Activated naive CD4-positive, alpha-beta T cell treated with anti-CD3 and anti-CD28 coated beads for 36 hours (primary cell): ENCODE measurements at regions not wholly inside any gene's neighbourhood (a gene's known extent, or its start where the extent isn't known, plus 50 kb on each side); places are given as distances from the start of the nearest gene placed in this dataset.

Source experiments
- CTCF ChIA-PET: fragments of 350-600 bp; sonication (Branson Sonifier 250); formaldehyde crosslinking; loops from one replicate; lab custom pipeline; 2021; ENCODE audit warnings: antibody characterized with exemption; lab: Charles Lee
- DNase-seq: peaks from one replicate; pipeline ENCODE4 v3.0.0-alpha.2; 2020
- H3K27ac Mint-ChIP-seq: one replicate; pipeline ENCODE4 v1.8.0; 2021; ENCODE audit warnings: mild to moderate bottlenecking, mixed read lengths
- H3K27me3 Mint-ChIP-seq: one replicate; pipeline ENCODE4 v1.8.0; 2021; ENCODE audit warnings: low read depth, mixed read lengths
- H3K36me3 Mint-ChIP-seq: one replicate; pipeline ENCODE4 v1.8.0; 2021; ENCODE audit warnings: low read depth, mixed read lengths
- H3K4me1 Mint-ChIP-seq: one replicate; pipeline ENCODE4 v1.8.0; 2021; ENCODE audit warnings: low read depth, mixed read lengths
- H3K4me3 Mint-ChIP-seq: one replicate; pipeline ENCODE4 v1.8.0; 2021; ENCODE audit warnings: mild to moderate bottlenecking, moderate library complexity, mixed read lengths
- H3K9me3 Mint-ChIP-seq: one replicate; pipeline ENCODE4 v1.8.0; 2021; ENCODE audit warnings: mixed read lengths
- intact Hi-C: fragments of 100-400 bp; cut with micrococcal nuclease; formaldehyde crosslinking; loops from one replicate; pipeline ENCODE4 v1.15.1; 2023

DNA sequence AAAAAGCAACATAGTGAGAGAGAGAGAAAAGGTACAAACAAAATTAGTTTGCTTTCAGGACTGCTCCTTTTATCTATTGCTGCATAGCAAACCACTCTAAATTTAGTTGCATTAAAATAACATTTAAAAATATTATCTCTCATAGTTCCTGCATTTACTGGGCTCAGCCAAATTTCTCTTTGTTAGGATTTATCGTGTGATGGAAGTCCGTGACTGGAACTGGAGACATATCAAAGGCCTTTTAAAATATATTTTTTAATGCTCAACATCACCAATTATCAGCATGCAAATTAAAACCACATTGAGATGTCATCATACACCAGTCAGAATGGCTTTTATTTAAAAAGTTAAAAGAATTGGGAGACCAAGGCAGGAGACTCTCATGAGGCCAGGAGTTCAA lies 107.6 kb upstream of the SYT1 start:
- intact Hi-C loops: loop anchor here (10.0 kb wide), 1 partner anchor 828 kb away; no protein-coding TSS in a partner anchor
- H3K4me3 Mint-ChIP-seq: no peak overlapping the region
- no peaks in the 10 kb centered on the region for H3K27me3 Mint-ChIP-seq
- H3K36me3 Mint-ChIP-seq: no peaks in the 10 kb centered on the region
- CTCF ChIA-PET: no interaction called here
- no peak for DNase-seq
- H3K4me1 Mint-ChIP-seq: no peaks in the 10 kb centered on the region
- H3K27ac Mint-ChIP-seq: no peak overlapping the region
- peaks cover 9% of the 10 kb centered on the region for H3K9me3 Mint-ChIP-seq

DNA sequence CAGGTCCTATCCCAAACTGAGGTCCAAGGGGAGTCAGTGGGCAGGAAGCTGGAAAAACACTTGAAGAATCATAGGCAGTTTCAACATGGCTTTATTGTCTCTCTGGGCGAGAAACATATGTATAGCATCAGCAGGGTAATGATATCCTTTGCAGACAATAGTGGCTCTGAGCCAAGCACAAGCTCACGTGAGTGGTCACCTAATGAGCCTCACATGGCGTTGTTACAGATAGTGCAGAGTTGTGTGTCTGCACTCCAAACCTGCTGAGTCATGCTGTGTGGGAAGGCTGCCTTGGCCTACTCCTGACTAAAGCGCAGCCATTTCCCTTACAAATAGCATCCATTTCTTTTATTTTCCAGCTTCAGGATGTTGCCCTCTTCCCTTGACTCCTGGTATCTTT lies 105.2 kb upstream of the SYT1 start:
- peaks cover 11% of the 10 kb centered on the region for H3K9me3 Mint-ChIP-seq
- no peak overlapping the region for H3K27ac Mint-ChIP-seq
- CTCF ChIA-PET: no interaction called here
- H3K27me3 Mint-ChIP-seq: no peaks in the 10 kb centered on the region
- intact Hi-C loops: loop anchor here (10.0 kb wide), 1 partner anchor 825 kb away; no protein-coding TSS in a partner anchor
- no peak overlapping the region for H3K4me3 Mint-ChIP-seq
- H3K4me1 Mint-ChIP-seq: no peaks in the 10 kb centered on the region
- no peak for DNase-seq
- no peaks in the 10 kb centered on the region for H3K36me3 Mint-ChIP-seq

DNA sequence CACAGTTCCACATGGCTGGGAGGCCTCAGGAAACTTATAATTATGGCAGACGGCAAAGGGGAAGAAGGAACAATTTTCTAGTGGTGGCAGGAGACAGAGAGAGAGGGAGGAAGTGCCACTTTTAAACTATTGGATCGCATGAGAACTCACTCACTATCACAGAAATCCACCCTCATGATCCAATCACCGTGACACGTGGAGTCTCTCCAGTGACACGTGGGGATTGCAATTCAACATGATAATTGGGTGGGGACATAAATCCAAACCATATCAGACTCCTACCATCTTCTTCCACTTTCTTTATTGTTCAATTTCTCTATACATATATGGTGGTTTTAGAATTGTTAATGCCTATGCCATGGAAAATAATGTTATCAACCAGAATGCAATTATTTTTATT lies 103.7 kb upstream of the SYT1 start:
- no peaks in the 10 kb centered on the region for H3K36me3 Mint-ChIP-seq
- no peaks in the 10 kb centered on the region for H3K27me3 Mint-ChIP-seq
- no peak overlapping the region for H3K27ac Mint-ChIP-seq
- no peaks in the 10 kb centered on the region for H3K4me1 Mint-ChIP-seq
- intact Hi-C loops: no loop called here
- no peak overlapping the region for H3K4me3 Mint-ChIP-seq
- CTCF ChIA-PET: no interaction called here
- H3K9me3 Mint-ChIP-seq: peaks cover 11% of the 10 kb centered on the region
- no peak for DNase-seq

DNA sequence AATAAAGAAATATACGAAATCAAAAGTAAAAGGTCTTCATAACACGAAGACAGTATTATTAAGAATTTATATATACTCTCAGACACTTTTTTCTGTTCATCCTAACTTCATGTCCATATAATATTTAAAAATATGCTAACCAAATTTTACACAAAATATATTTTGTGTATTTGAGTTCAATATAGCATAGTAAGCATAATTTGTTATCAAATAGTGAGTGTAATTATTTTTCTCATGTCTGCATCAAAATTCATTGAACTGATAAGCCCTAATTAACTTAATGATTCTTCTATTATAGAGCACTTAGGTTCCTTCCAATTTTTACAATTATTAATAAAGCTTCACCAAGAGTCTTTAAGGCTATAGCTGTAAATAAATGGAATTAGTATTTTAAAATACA lies 99.7 kb upstream of the SYT1 start:
- Mint-ChIP-seq H3K4me3 (no peak overlapping the region), H3K4me1 (no peaks in the 10 kb centered on the region), H3K36me3 (no peaks in the 10 kb centered on the region), H3K27me3 (no peaks in the 10 kb centered on the region), H3K9me3 (peaks cover 8% of the 10 kb centered on the region), H3K27ac (no peak overlapping the region)
- no peak for DNase-seq
- intact Hi-C loops: no loop called here
- CTCF ChIA-PET: no interaction called here

DNA sequence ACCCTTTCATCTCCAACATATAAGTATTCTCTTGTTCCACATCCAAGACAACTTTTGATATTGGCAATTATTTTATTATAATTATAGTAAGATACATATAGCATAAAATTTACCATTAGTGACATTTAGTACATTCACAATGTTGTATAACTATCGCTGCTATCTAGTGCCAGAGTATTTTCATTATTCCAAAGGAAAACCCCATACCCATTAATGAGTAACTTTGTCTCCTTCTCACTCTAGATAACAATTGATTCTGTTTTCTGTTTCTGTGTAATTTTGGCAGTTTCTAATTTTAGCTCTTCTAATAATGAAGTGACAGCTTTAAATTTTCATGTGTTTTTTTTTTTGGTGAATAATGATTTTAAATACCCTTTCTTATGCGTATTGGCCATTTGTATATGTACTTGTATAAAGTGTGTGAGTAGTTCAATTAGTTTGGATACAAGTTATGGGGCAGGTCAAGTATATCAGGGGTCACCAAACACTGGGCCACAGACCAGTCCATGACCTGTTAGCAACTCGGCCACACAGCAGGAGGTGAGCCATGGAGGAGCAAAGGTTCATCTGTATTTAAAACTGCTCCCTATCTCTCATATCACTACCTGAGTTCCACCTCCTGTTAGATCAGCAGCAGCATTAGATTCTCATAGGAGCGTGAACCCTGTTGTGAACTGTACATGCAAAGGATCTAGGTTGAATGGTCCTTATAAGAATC lies 97.2 kb upstream of the SYT1 start:
- Mint-ChIP-seq H3K36me3 (no peaks in the 10 kb centered on the region), H3K27me3 (no peaks in the 10 kb centered on the region), H3K4me3 (no peak overlapping the region), H3K27ac (no peak overlapping the region), H3K9me3 (peaks cover 8% of the 10 kb centered on the region), H3K4me1 (no peaks in the 10 kb centered on the region)
- CTCF ChIA-PET: interaction anchor here (0.7 kb wide), 1 partner anchor 502 kb away, joined by 3 read pairs; no protein-coding TSS in a partner anchor
- intact Hi-C loops: no loop called here
- DNase-seq: no peak

DNA sequence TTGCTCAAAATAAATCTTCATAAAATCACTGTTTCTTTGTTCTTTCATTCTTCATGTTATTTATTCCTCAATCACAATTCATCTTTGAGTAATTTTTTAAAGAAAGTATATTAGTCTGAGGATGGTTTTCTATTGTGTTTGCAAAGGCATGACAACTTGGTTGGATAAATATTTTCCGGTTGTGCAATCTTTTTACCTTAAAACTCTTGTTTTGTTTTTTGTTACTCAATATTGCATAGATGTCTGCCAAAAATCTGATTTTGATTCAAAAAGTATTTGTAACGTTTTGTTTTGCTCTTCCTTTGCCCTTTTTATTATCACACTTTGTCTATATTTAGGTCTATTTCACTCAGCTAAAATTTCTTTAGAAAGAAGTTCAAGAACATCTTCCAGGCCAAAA lies 86.2 kb upstream of the SYT1 start:
- intact Hi-C loops: no loop called here
- Mint-ChIP-seq H3K27me3 (no peaks in the 10 kb centered on the region), H3K9me3 (peaks cover 1% of the 10 kb centered on the region), H3K36me3 (no peaks in the 10 kb centered on the region), H3K4me3 (no peak overlapping the region), H3K4me1 (no peaks in the 10 kb centered on the region), H3K27ac (no peak overlapping the region)
- DNase-seq: no peak
- CTCF ChIA-PET: no interaction called here

DNA sequence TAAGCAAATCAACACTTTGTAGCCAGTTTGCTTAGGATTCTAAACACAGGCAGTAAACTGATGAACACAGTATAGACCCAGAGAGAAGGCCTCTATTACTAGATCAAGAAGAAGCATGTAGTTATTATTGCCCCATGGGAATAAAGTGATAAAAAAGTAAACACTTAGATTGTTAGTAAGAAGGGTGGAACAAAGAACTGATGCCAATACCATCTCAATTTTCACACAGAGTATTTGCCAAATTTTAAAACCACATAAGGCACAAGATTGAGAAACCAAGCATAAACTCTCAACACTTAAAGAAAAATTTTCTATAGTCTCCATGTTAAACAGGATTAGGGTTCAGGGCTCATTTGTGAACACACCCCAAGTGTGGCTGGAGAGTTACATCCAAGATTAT lies 77.0 kb upstream of the SYT1 start:
- intact Hi-C loops: no loop called here
- H3K27me3 Mint-ChIP-seq: no peaks in the 10 kb centered on the region
- no peaks in the 10 kb centered on the region for H3K36me3 Mint-ChIP-seq
- DNase-seq: no peak
- H3K9me3 Mint-ChIP-seq: no peaks in the 10 kb centered on the region
- CTCF ChIA-PET: no interaction called here
- H3K4me3 Mint-ChIP-seq: no peak overlapping the region
- no peak overlapping the region for H3K27ac Mint-ChIP-seq
- no peaks in the 10 kb centered on the region for H3K4me1 Mint-ChIP-seq

DNA sequence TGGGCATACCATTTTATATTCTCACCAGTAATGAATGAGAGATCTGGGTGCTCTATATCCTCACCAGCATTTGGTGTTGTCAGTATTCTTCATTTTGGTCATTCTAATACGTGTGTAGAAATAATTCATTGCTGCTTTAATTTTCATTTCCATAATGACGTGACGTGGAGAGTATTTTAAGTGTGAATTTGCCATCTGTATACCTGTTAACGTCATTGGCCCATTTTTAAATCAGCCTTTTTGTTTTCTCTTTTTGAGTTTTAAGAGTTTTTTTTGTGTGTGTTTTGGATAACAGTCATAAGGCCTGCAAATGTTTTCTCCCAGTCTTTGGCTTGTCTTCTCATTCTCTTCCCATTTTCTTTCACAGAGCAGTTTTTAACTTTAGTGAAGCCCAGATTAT lies 74.4 kb upstream of the SYT1 start:
- intact Hi-C loops: no loop called here
- DNase-seq: no peak
- H3K36me3 Mint-ChIP-seq: no peaks in the 10 kb centered on the region
- H3K4me1 Mint-ChIP-seq: no peaks in the 10 kb centered on the region
- CTCF ChIA-PET: no interaction called here
- H3K9me3 Mint-ChIP-seq: no peaks in the 10 kb centered on the region
- H3K27me3 Mint-ChIP-seq: no peaks in the 10 kb centered on the region
- no peak overlapping the region for H3K4me3 Mint-ChIP-seq
- no peak overlapping the region for H3K27ac Mint-ChIP-seq

DNA sequence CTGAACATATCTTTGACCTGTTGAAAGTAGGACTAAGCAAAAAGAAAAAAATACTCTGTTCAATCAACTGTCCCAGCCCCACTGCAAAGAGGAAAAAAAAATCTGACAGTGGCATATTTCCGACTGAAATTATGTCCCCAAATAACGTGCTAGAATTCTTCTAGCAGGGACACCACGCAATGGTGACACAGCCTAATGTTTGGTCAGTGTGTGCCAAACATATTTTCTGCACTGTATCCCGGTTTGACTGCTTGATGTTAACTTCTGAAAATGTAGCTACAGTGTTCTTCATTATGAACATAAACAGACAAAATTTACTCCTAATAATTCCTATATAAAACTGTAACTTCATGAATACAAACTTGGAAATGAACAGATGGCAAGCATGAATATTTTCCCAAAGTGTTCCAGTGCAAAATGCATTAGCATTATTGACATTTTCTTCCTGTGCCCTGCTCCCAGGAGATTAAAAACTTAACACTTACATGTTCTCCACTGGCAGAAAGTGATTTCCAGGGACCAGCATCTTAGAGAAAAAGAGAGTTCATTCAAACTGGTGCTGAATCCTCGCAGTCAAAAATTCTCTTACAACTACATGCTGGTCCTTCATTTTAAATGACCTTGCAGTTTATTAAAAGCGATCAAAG lies 72.4 kb upstream of the SYT1 start:
- intact Hi-C loops: no loop called here
- no peaks in the 10 kb centered on the region for H3K36me3 Mint-ChIP-seq
- no peak overlapping the region for H3K4me3 Mint-ChIP-seq
- peaks cover 3% of the 10 kb centered on the region for H3K9me3 Mint-ChIP-seq
- no peak for DNase-seq
- H3K27me3 Mint-ChIP-seq: no peaks in the 10 kb centered on the region
- H3K4me1 Mint-ChIP-seq: no peaks in the 10 kb centered on the region
- no peak overlapping the region for H3K27ac Mint-ChIP-seq
- CTCF ChIA-PET: no interaction called here

DNA sequence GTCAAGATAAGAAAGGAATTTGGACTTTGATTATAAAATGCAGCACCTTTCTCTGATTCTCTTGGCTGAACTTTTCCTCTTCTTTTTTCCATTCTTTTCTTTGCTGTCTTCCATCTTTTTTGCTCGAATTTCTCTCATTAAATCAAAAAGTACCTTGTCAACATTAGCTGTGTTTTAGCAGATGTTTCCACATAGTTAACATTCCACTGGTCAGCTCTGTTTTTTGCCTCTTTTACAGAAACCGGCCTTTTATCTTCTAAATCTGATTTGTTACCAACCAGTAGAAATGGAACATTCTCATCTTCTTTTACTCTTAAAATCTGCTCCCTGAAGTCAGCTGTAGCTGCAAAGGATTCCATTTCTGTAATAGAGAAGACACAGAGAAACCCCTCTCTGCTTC lies 71.1 kb upstream of the SYT1 start:
- Mint-ChIP-seq H3K27ac (no peak overlapping the region), H3K4me1 (no peaks in the 10 kb centered on the region), H3K27me3 (no peaks in the 10 kb centered on the region), H3K9me3 (peaks cover 3% of the 10 kb centered on the region), H3K4me3 (no peak overlapping the region), H3K36me3 (no peaks in the 10 kb centered on the region)
- intact Hi-C loops: no loop called here
- CTCF ChIA-PET: no interaction called here
- no peak for DNase-seq

DNA sequence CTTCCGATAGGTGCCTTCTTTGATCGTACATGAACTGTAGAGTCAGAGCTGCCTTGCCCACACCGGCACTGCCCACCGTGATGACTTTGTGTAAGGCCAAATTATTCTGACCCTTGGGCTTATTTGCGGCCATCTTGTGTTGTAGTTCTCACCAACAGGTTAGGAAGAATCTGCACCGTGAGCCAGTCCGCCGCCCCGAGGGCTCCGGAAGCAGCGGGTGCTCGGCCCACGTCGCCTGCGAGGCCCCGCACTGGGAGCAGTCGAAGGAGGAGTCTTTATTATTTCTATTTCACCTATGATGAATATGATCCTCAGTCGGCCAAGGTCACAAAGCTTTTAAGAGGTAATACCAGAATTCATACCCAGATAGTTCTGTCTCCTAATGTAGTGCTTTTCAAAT lies 70.6 kb upstream of the SYT1 start:
- H3K36me3 Mint-ChIP-seq: no peaks in the 10 kb centered on the region
- DNase-seq: no peak
- peaks cover 3% of the 10 kb centered on the region for H3K9me3 Mint-ChIP-seq
- intact Hi-C loops: no loop called here
- no peak overlapping the region for H3K4me3 Mint-ChIP-seq
- H3K27ac Mint-ChIP-seq: no peak overlapping the region
- CTCF ChIA-PET: no interaction called here
- no peaks in the 10 kb centered on the region for H3K27me3 Mint-ChIP-seq
- no peaks in the 10 kb centered on the region for H3K4me1 Mint-ChIP-seq

DNA sequence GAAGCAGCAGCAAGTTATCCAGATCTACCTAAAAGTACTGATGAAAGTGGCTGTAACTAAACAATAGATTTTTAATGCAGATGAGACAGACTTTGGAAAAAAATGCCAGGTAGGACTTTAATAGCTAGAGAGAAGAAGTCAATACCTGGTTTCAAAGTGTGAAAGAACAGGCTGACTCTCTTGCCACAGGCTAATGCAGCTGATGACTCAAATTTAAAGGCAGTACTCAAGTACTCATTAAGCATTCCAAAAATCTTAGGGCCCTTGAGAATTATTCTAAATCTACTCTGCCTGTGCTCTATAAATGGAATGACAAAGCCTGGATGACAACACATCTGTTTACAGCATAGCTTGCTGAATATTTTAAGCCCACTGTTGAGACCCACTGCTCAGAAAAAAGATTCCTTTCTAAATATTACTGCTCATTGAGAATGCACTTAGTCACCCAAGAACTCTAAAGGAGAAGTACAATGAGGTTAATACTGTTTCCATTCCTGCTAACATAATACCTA lies 68.6 kb upstream of the SYT1 start:
- CTCF ChIA-PET: no interaction called here
- no peak overlapping the region for H3K27ac Mint-ChIP-seq
- no peaks in the 10 kb centered on the region for H3K4me1 Mint-ChIP-seq
- no peaks in the 10 kb centered on the region for H3K36me3 Mint-ChIP-seq
- H3K27me3 Mint-ChIP-seq: no peaks in the 10 kb centered on the region
- intact Hi-C loops: no loop called here
- no peak for DNase-seq
- no peak overlapping the region for H3K4me3 Mint-ChIP-seq
- peaks cover 6% of the 10 kb centered on the region for H3K9me3 Mint-ChIP-seq
